Gastrocnemius medialis (tissue), 4 donors: ENCODE measurements at regions not wholly inside any gene's neighbourhood (a gene's known extent, or its start where the extent isn't known, plus 50 kb on each side); places are given as distances from the start of the nearest gene placed in this dataset.

Experiments used
- CTCF ChIP-seq, 5 experiments: fragments of 450-650 bp in 3 of 5; fragments of 200-600 bp in 2 of 5; sonication (generic) in 2 of 5; IDR thresholded peaks in 4 of 5; conservative IDR thresholded peaks in 1 of 5; 1 replicate in 4 of 5; 2 replicates in 1 of 5; pipeline ENCODE4 v1.5.1; 2016 to 2019; ENCODE audit warnings: antibody characterized with exemption in 5 of 5, mild to moderate bottlenecking in 3 of 5, moderate library complexity in 3 of 5
- POLR2A ChIP-seq, 2 donors: fragments of 450-650 bp; IDR thresholded peaks; one replicate each; pipeline ENCODE4 v1.6.1; 2017; ENCODE audit warnings: antibody characterized with exemption in 2 of 2, mild to moderate bottlenecking in 2 of 2, moderate library complexity in 2 of 2

- no peak for TF ChIP-seq CTCF (IDR thresholded peaks at IDR 0.05 in 4 of 5, conservative IDR thresholded peaks at IDR 0.05 in 1 of 5)
- no peak for TF ChIP-seq POLR2A (IDR thresholded peaks at IDR 0.05)
Measured at GRCh38 chr12:29081101-29081500, 68.0 kb upstream of the FAR2 start.
